MV-4-11 (cell line): ENCODE measurements at regions not wholly inside any gene's neighbourhood (a gene's known extent, or its start where the extent isn't known, plus 50 kb on each side); places are given as distances from the start of the nearest gene placed in this dataset.
"Not testable (repeated sequence)": the region's sequence is repeated elsewhere in the genome, so short reads cannot be mapped to it uniquely, and the experiment has no call there.

Experiments used
- DNase-seq: peaks from one replicate; lab custom pipeline; 2025; lab: John Stamatoyannopoulos, UW

DNA sequence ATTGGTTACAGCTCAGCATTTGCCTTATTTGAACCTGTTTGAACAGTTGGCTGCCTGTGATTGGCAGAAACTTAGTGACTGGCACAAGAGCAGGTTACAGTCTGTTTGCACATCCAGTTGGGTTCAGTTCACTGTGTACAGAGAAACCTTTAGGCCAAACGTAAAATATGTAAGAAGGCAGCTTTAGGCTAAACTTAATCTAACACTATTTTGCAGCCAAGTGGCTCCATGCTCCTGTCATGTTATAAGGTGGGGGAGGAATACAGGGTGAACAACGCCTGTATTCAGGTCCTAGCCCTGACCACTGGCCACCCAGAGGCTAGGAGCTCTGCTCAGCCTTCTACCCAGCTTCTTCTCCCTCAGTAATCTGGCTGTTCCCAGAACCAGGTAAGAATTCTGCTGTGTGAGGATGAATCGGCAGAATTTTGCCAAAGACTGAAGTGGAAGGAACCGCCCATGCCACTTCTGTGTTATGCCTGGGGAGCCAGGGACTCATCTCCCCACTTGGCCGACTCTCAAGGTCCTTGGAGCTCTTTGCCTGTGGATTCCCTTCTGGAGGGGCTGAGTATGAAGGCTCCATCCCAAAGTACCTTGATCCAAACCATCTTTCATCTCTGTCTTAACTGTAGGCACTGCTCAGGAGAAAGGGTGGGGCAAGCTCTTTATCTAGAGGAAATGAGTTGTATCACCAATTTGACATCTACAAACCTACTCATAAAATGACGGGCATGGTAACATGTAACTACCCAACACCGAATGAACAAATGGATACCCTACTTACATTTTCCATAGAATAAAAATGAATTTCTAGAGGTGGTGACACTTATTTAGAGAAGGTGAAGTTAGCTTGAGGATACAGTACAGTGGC is 164.4 kb upstream of the NAMPT start:
- no peak for DNase-seq

DNA sequence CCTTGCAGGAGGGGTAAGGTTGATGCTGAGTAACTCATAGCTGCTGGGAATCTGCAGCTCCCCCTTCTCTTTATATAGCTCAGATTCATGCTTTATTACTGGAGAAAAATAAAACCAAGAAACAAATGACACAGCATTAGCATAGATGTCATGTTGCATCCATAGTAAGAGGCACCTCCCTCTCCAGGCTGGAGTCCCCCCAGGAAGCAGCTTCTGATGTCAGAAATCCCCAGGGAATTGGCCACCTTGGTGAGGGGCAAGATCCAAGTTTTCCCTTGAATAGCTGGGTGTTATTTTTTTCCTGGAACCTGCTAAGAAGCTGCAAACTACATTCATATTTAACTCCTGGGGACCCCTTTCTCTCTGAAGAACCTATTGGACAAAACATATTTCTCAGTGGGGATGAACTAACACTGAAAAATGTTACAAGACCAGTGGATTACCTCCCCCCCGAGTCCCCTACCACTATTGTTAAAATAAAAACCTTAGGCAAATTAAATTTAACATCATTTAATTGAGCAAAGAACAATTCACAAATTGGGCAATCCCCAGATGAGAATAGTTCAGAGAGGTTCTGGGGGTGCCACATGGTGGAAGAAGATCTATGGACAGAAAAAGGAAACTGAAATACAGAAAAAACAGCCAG is 163.7 kb upstream of the NAMPT start:
- DNase-seq = no peak

DNA sequence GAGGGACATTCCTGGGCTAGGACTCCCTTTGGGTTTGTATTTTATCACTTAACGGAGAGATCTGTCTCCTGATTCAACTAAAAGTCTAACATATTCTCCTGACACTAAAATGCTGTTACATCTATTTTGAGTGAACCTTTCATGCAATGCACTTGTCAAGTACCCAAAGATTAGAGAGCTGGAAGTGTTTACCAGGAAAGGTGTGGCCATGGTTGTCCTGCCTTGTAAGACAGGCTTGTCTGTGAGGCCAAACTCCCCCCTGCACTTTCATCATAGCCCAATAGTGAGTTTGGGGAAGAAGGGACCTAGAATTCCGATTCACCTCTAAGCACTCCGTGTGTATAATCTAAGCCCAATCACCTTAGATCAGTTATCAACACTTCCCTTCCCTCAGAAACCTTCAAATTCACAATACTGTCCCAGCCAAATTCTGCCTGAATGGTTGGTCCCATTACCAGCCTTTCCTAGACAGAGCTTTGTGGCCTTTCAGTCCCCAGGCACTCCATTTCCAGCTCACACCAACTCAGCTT is 162.6 kb upstream of the NAMPT start:
- no peak for DNase-seq

DNA sequence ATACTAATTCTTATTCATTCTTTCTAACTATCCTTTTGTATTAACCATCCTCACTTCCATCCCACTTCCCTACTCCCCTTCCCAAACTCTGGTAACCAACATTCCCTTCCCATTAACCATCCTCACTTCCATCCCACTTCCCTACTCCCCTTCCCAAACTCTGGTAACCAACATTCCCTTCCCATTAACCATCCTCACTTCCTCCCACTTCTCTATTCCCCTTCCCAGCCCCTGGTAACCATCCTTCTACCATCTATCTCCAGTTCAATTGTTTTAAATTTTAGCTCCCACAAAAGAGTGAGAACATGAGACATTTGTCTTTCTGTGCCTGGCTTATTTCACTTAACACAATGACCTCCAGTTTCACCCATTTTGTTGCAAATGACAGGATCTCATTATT is 160.6 kb upstream of the NAMPT start:
- not testable (repeated sequence) for DNase-seq

- DNase-seq = no peak
Observed at GRCh38 chr7:106444068-106444655, 159.4 kb upstream of the NAMPT start.

GRCh38 chr7:106443156-106443555 is 158.4 kb upstream of the NAMPT start:
- DNase-seq = no peak

DNA sequence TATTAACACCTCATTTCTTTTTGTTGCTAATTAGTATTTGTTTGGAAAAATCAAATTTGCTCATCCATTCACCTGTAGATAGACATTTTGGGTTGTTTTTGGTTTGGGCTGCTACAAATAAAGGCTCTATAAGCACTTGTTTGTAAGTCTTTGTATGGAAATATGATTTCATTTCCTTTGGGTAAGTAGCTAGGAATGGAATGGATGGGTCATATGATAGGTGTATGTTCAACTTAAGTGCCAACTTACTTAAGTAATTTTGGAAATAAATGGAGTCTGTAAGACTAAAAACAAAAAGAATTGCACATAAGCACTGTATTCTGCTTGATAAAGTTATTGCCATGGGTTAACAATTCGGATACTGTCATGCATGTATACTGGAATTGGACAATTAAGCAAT is 157.7 kb upstream of the NAMPT start:
- DNase-seq = no peak

DNA sequence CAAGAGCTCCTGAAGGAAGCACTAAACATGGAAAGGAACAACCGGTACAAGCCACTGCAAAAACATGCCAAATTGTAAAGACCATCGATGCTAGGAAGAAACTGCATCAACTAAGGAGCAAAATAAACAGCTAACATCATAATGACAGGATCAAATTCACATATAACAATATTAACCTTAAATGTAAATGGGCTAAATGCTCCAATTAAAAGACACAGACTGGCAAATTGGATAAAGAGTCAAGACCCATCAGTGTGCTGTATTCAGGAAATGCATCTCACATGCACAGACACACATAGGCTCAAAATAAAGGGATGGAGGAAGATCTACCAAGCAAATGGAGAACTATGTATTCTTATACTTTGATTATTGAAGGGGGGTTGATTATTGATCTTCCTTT is 156.6 kb upstream of the NAMPT start:
- not testable (repeated sequence) for DNase-seq

- not testable (repeated sequence) for DNase-seq
Observed at GRCh38 chr7:106436933-106437332, 152.2 kb upstream of the NAMPT start.

DNA sequence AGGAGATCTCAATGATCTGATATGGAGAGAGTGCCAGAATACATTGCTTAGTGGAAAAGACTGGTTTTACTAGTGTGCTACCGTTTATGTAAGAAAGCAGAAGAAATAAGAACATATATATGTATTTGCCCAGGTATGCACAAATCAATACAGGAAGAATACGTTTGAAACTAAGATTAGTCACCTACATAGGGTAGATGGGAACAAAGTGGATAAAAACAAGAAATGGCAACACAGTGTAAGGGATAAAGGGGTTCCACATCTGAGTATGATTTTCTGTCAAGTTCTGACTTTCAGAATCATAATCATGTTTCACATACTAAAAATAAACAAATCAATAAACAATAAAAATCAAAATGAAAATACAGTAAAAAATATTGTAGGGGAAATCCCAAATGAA is 148.6 kb upstream of the NAMPT start:
- no peak for DNase-seq

GRCh38 chr7:106430535-106431455 is 146.0 kb upstream of the NAMPT start:
- DNase-seq = no peak

GRCh38 chr7:106430103-106430502 is 145.3 kb upstream of the NAMPT start:
- DNase-seq = no peak

DNA sequence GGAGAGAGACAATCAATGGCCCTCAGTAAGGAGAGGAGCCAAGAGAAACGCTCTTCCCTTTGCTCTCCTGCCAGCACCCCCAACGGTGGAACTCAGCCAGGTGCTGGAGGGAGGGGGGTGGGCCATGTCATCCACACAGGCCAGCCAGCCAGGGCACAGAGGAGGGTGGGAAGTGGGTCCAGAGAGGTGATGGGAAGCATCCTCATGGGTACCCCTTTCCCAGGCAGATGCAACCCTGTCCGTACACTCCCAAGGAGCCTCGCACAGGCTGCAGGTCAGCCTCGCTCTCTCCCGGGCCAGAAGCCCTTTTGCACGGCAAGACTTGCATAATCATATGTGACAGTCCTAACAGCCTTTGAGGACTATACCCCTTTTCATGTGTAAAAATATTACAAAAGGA is 142.0 kb upstream of the NAMPT start:
- DNase-seq = no peak

DNA sequence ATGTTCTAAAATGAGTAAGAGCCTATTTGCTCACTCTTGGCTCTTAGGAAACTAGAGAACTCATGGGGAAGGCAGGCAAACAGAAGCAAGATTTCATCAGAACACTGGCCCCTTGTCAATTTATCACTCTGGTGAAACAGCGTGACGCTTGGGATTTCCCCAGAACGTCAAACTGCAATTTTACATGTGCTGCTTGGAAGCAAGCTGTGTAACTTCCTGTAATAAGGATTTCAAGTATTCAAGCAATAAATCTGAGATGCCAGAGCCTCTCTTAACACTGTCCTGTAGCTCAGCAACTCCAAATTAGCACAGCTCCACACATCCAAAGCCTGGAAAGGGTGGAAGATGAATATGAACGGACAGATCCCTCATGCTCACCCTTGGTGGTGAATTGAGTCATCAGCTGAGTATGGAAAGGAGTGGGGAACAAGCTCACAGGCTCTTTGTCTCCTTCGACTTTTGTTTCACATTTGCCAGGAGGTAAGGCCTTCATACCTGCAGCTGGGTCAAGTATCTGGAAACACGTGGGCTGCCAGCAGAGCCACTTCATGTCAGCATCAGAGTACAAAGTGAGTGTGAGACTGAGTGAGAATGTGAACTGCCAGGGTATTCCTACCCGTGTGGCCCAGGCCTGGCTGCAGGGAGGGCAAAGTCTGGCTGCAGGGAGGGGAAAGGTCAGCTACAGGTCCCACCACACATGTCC is 140.4 kb upstream of the NAMPT start:
- DNase-seq = peak; percentile 98

- DNase-seq = no peak
Observed at GRCh38 chr7:106424476-106425016, 139.8 kb upstream of the NAMPT start.

DNA sequence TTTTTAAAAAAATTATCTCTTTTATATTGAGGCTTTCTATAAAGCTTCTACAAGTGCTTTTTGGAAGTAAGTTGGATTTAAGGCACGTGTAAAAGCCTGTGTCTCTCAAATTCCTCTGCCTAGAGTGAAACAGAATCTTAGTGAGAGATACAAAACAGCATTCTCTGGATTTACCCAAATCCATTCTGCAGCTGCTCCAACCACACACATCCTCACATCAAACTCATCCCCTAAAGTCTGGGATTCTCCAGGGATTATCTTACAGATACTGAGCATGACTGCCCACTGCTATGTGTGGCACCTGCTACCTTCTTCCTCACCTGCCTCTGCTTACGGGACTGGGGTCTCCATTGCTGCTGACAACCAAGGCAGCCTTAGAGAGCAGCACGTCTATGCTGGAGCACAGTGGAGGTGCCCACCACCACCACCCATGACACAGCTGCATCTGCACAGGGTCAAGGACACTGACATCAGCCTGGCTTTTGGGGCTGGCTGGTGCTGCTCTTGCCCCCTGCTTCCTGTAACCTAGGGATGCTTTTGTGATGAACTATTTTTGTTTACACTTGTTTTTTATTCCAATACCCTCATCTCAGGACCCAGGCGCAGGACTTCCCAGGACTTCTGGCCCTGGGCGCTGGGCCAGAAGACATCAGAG is 139.2 kb upstream of the NAMPT start:
- DNase-seq = no peak

- no peak for DNase-seq
Observed at GRCh38 chr7:106423111-106423510, 138.3 kb upstream of the NAMPT start.

- peak; percentile 91 for DNase-seq
Observed at GRCh38 chr7:106421181-106421762, 136.5 kb upstream of the NAMPT start.

DNA sequence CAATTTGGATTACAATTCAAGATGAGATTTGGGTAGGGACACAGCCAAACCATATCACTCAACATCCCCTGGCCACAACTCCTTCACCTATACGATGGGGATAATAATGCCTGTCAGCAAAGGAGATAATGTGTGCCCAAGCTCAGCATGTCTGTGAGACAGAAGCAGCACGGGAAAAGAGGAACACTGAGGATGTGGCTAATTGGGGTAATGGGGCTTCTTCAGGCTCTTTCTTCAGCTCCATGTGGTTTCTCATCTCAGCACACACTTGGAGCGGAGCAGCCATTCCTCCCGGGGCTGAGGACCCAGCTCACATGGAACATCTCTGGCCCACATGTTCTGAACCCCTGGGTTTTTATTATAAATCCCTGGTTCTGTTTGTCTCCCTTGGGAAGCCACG is 136.0 kb upstream of the NAMPT start:
- DNase-seq = peak; percentile 14

DNA sequence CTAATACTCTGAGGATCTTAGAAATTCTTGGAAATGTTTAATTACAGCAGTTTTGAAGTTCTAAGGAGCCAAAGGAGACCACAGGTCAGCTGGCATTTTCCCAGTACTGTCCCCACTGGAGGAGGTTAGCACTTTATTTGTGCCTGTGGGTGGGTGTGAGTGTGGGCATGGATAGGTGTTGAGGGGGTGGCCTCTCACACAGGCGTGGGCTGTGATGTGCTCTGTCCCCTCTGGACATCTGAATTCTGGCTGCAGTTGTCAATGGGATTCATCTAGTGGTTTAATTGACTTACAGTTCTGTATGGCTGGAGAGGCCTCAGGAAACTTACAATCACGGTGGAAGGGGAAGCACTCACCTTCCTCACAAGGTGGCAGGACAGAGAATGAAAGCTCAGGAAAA is 135.4 kb upstream of the NAMPT start:
- DNase-seq = no peak
